HG03520 (cell line): ENCODE measurements at regions not wholly inside any gene's neighbourhood (a gene's known extent, or its start where the extent isn't known, plus 50 kb on each side); places are given as distances from the start of the nearest gene placed in this dataset.

ENCODE experiments used
- ATAC-seq: cut with Tn5 transposase; IDR thresholded peaks from one replicate; pipeline ENCODE4 v1.9.1; 2021; ENCODE audit warnings: mild to moderate bottlenecking, moderate library complexity; ENCODE audit not compliant: unreplicated experiment

GRCh38 chr11:116272181-116272789 lies 500.5 kb downstream of the BUD13 start:
- ATAC-seq = no peak

- ATAC-seq = no peak
Measured at GRCh38 chr11:116271479-116271878, 501.3 kb downstream of the BUD13 start.

DNA sequence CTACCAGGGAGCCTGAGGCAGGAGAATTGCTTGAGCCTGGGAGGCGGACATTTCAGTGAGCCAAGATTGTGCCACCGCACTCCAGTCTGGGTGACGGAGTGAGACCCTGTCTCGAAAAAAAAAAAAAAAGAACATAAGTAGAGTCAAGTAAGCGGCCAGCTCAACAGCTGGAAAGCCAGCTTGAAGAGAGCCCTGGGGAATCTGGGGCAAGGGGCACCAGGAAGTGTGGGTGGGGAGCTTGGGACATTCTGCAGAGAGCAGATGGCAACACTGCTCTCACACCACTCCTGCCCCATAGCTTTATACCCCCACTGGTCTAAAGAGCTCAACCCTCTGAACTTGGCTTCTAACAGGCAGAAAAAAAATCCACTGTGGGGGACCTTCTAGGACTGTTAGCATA lies 505.6 kb downstream of the BUD13 start:
- ATAC-seq = no peak

DNA sequence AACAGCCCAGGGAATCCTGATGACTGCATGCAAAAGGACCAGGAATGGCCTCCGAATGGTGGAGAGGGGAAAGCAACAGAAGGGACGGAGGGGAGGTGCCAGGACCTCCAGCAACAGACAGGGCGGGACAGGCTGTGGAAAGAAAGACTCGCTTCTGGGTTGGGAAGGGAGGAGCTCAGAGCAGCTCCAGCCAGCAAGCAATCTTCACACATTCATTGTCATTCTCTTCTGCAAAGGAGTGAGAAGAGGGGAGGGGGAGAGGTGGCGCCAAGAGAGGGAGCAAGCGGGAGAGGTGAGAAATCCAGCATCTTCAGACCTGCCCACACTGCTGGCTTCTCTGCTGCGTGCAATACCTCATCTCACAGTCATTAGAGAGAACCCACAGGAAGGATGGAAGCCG lies 509.0 kb downstream of the BUD13 start:
- no peak for ATAC-seq

- ATAC-seq = no peak
Measured at GRCh38 chr11:116263019-116263418, 509.8 kb downstream of the BUD13 start.

DNA sequence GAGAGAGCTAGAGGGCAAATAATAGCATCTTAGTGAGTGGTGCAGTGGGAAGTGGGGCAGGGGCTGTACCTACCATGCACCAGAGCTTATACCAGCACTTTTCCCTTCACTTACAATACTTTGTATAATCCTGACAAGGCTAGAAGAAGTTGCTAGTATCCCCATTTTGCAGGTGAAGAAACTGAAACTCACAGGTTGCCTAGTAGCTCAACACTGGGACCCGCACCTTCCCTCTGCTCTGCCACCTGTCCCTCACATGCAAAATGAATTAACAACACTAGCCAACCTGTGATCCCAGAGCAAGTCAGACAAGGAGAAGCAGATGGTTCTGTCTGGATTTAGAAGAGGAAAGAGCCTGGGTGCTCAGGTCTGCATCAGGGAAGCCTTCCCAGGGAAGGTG lies 510.4 kb downstream of the BUD13 start:
- ATAC-seq = no peak

DNA sequence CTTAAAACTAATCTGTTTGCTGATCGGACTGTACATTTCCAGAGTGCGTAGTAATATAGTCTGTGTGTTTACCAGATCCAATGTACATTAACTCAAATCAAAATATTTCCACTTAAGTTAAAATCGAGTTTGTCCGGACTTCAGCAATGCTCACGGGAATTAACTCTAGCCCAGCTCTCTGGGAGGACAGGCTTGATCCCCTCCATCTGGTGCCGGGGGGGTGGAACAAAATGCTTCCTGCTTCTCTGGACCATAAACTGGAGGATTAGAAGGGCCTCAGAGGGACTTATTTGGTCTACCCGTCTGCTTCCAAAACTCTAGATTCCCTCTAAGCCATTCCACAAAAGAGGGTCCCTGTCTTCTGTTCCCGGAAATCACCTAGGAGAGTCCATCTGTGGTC lies 511.2 kb downstream of the BUD13 start:
- no peak for ATAC-seq

GRCh38 chr11:116258821-116259220 lies 514.0 kb downstream of the BUD13 start:
- no peak for ATAC-seq

- no peak for ATAC-seq
Measured at GRCh38 chr11:116257883-116258282, 514.9 kb downstream of the BUD13 start.

DNA sequence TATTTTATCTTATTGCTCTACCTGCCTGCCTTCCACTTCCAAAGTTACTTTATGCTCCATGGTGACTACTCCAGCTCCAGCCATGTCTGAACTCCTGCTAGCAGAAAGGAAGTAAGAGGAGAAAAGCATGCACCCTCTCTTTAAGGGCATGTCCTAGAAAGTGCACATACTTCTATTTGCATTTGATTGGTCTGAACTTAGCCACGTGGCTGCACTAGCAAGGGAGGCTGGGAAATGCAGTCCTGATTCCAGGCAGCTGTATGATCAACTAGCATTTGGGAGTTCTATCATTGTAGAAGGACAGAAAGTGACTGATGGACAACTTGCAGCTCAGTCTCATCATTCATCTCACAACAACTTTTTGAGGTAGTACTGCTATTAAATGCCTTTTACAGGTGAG lies 515.7 kb downstream of the BUD13 start:
- ATAC-seq = no peak

DNA sequence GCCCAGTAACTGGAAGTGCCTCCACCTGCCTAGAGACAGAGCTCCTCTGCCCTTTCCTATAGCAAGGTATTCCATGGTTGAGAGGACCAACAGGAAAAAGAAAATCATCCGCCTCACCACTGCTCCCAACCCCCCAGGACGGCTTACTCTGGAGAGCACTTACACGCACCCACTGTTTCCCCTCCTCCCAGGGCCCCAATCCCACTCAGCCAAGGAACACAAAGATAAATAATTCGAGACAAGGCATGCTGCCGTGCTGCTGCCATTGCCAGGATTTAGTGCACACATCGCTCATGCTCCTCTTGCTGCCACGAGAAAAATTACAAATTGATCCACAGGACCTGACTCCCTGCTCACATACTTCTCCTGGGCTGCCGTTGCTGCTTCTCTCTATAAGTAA lies 516.6 kb downstream of the BUD13 start:
- no peak for ATAC-seq

DNA sequence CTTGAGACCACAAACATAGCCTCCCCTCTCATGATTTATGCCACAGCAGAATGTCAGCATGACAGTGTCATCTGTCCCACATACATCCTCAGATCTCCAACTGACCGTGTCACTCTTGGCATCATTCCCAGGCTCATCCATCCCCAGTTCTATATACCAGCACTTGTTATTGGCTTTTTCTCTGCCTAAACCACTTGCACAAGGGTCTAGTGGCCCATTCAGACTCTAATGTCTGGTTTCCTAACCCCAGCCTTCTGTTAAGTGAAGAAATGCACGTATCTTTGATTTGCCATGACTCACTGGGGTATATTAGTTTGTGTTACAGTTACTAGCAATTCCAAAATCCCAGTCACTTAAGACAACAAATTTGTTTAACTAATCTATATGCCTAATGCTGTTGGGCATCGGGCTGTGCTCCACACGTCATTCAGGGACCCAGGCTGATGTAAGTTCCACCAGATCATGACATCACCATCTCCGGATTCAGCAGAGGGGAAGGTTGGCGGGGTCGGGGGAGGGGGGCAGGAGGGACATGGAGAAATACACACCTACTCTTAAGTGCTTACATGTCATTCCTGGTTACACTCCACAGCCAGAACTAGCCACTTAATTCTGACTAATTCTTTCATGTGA lies 517.4 kb downstream of the BUD13 start:
- no peak for ATAC-seq

- no peak for ATAC-seq
Measured at GRCh38 chr11:116250155-116250554, 522.6 kb downstream of the BUD13 start.

GRCh38 chr11:116249561-116249960 lies 523.2 kb downstream of the BUD13 start:
- ATAC-seq = no peak

DNA sequence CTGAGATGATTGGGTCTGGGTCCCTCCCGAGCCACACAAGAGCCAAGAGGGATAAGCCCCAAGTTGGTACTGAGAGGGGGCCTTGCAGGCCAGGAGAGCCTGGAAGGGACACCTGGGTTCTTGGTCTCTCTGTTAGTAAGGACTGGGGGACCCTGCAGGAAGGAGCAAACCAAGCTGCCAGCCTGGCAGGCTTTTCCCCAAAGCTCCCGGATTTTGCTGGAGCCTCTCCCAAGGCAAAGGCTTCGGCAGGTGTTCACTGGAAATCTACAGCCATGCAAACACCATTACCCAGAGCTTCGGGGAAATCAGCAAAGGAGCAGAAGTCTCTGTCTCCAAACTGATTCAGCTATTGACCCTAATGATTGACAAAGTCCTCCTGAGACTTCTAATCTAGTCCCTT lies 527.9 kb downstream of the BUD13 start:
- no peak for ATAC-seq

DNA sequence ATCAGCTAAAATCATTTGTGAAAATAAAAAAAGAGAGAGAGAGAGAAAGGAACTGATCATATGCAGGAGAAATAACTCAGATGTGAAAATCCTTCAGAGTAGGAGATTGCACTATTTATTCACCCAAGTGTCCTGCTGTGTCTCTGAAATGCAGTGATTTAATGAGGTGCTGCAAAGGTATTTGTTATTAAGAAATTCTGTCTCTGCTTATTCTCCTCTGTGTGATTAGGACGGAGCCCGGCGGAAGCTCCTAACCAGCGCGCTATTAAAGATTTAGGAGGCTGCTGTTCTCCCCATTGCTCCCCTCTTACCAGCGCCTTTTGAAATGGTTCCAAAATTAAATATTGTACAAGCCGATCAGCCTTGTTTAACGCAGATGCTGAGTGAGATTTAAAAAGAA lies 528.3 kb downstream of the BUD13 start:
- no peak for ATAC-seq

DNA sequence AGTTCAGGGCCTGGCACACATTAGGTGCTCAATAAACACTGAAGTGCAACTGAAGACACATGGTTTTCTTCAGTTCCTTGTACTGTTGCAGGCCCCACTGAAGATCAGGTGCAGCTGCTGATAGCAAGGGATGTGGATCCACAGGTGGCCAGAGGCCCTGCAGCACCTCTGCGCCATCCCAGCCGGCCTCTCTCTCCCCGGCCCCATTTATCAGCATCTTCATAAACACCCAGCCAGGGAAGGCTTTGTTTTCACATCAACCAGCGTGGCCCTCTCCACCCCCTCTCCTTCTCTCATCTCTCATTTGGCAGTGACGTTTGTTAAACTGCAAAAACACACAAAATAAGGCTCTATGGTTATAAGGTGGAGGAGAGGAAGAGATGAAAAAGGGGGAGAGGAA lies 528.8 kb downstream of the BUD13 start:
- no peak for ATAC-seq

DNA sequence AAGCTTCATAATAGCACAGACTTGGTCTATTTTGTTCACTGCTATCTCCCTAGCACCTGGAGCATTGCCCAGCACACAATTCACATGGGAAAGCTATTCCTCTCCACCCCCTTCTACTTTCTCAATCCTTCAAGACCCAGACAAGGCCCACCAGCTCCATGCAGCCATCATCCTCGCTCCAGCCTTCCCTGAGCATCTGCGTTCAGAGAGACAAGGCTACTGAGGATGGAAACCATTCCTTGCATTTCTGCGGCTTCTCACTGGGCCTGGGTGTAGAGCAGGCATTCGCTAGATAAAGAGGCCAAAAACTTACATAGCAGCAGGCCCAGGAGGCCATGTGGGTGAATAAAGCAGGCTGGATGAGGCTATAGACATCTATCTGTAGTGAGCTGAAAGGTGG lies 530.8 kb downstream of the BUD13 start:
- ATAC-seq = no peak

- no peak for ATAC-seq
Measured at GRCh38 chr11:116240710-116241109, 532.1 kb downstream of the BUD13 start.

- no peak for ATAC-seq
Measured at GRCh38 chr11:116239247-116239646, 533.5 kb downstream of the BUD13 start.

- no peak for ATAC-seq
Measured at GRCh38 chr11:116234989-116235568, 537.7 kb downstream of the BUD13 start.

GRCh38 chr11:116233561-116233960 lies 539.2 kb downstream of the BUD13 start:
- ATAC-seq = no peak

- ATAC-seq = no peak
Measured at GRCh38 chr11:116232364-116232828, 540.4 kb downstream of the BUD13 start.
